MM.1S (cell line): ENCODE measurements at regions not wholly inside any gene's neighbourhood (a gene's known extent, or its start where the extent isn't known, plus 50 kb on each side); places are given as distances from the start of the nearest gene placed in this dataset.
"Not testable (repeated sequence)": the region's sequence is repeated elsewhere in the genome, so short reads cannot be mapped to it uniquely, and the experiment has no call there.

Experiments used
- DNase-seq: peaks from one replicate; pipeline ENCODE4 v3.0.0-alpha.2; 2015
- H2AFZ ChIP-seq: fragments of 300-600 bp; sonication (generic); 2 replicates; pipeline ENCODE4 v1.6.0; 2016; ENCODE audit warnings: antibody characterized with exemption, low read length
- H3F3A ChIP-seq: fragments of 300-600 bp; sonication (generic); 2 replicates; pipeline ENCODE4 v1.6.1; 2016; ENCODE audit warnings: mild to moderate bottlenecking, antibody characterized with exemption, low read length, moderate library complexity, mixed read lengths; ENCODE audit not compliant: insufficient read depth
- H3K27ac ChIP-seq: fragments of 300-600 bp; sonication (generic); 2 replicates; pipeline ENCODE4 v1.5.1; 2016; ENCODE audit warnings: mild to moderate bottlenecking, low read length
- H3K27me3 ChIP-seq: fragments of 300-600 bp; sonication (generic); replicated peaks from 2 replicates; pipeline ENCODE4 v1.6.0; 2016; ENCODE audit warnings: low read length; ENCODE audit not compliant: insufficient read depth
- H3K36me3 ChIP-seq: fragments of 300-600 bp; sonication (generic); replicated peaks from 2 replicates; pipeline ENCODE4 v1.6.1; 2016; ENCODE audit warnings: mild to moderate bottlenecking, low read length, mixed read lengths; ENCODE audit not compliant: insufficient read depth
- H3K4me1 ChIP-seq: fragments of 300-600 bp; sonication (generic); 2 replicates; pipeline ENCODE4 v1.6.1; 2016; ENCODE audit warnings: low read length, mixed read lengths
- H3K4me2 ChIP-seq: fragments of 300-600 bp; sonication (generic); 2 replicates; pipeline ENCODE4 v1.6.0; 2016; ENCODE audit warnings: low read depth, low read length
- H3K4me3 ChIP-seq: fragments of 300-600 bp; sonication (generic); 2 replicates; pipeline ENCODE4 v1.5.1; 2016; ENCODE audit warnings: low read length, mixed read lengths
- H3K79me2 ChIP-seq: fragments of 300-600 bp; sonication (generic); 2 replicates; pipeline ENCODE4 v1.6.1; 2016; ENCODE audit warnings: mixed run types, low read length, mixed read lengths
- H3K9ac ChIP-seq: fragments of 300-600 bp; sonication (generic); 2 replicates; pipeline ENCODE4 v1.6.1; 2016; ENCODE audit warnings: low read length, mixed read lengths
- H3K9me2 ChIP-seq: fragments of 300-600 bp; sonication (generic); replicated peaks from 2 replicates; pipeline ENCODE4 v1.6.1; 2016; ENCODE audit warnings: mild to moderate bottlenecking, low read length, mixed read lengths; ENCODE audit not compliant: insufficient read depth
- H3K9me3 ChIP-seq: fragments of 300-600 bp; sonication (generic); replicated peaks from 2 replicates; pipeline ENCODE4 v1.6.1; 2016; ENCODE audit warnings: mild to moderate bottlenecking, low read length, mixed read lengths; ENCODE audit not compliant: insufficient read depth
- H4K20me1 ChIP-seq: fragments of 300-600 bp; sonication (generic); 2 replicates; pipeline ENCODE4 v1.6.1; 2016; ENCODE audit warnings: mild to moderate bottlenecking, low read length, moderate library complexity, mixed read lengths; ENCODE audit not compliant: insufficient read depth
- CTCF ChIP-seq: fragments of 300-600 bp; sonication (generic); IDR thresholded peaks from 2 replicates; pipeline ENCODE4 v1.5.1; 2016; ENCODE audit warnings: antibody characterized with exemption, low read length, mixed read lengths
- EZH2 ChIP-seq: fragments of 300-600 bp; sonication (generic); optimal IDR thresholded peaks from 2 replicates; pipeline ENCODE3; 2017; ENCODE audit warnings: low read depth, mild to moderate bottlenecking, antibody characterized with exemption, low read length, mixed read lengths
- EZH2phosphoT487 ChIP-seq: fragments of 300-600 bp; sonication (generic); IDR thresholded peaks from 2 replicates; pipeline ENCODE4 v1.6.1; 2018; ENCODE audit warnings: antibody characterized with exemption, low read length

DNA sequence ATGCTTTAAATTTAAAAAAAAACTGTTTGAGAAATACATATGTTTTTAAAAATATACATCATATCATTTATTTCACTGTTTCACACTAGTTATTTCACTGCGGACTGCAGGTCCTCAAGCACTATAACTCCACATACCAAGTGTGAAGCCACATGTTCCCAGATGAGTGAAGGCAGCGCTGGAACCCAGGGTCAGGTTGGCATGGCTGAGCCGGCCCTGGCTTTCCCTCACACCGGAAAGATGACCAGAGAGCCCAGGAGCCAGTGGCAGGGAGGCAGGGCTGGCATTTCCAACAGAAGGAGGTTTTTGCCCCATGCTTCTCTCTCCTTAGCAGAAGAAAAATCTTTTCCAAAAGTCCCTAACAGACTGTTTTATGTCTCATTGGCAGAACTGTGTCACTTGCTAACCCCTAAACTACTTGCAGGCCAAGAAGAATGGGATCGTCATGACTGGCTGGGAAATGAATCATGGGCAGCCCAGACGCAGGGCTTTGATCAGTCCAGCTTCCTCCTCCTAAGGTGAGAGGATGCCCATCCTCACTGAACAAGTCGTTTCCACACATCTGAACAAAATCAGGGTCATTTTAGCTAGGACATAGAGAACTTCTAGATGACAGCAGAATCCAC is 287.6 kb upstream of the HNRNPA3 start:
- Histone ChIP-seq H3K79me2 (no peaks in the 10 kb centered on the region), H3K9me3 (no peaks in the 10 kb centered on the region), H3K27me3 (no peaks in the 10 kb centered on the region), H3K36me3 (no peaks in the 10 kb centered on the region), H4K20me1 (no peaks in the 10 kb centered on the region), H3F3A (no peaks in the 10 kb centered on the region), H3K27ac (no peak overlapping the region), H3K4me1 (no peaks in the 10 kb centered on the region), H3K4me3 (no peak overlapping the region), H3K9ac (no peak overlapping the region), H3K4me2 (no peak overlapping the region), H2AFZ (no peak overlapping the region), H3K9me2 (no peaks in the 10 kb centered on the region)
- no peak for TF ChIP-seq EZH2
- TF ChIP-seq CTCF = no peak
- TF ChIP-seq EZH2phosphoT487 = no peak
- no peak for DNase-seq

- no peaks in the 10 kb centered on the region for H3K9me2 ChIP-seq
- no peak overlapping the region for H3K9ac ChIP-seq
- TF ChIP-seq EZH2phosphoT487 (no peak), CTCF (no peak), EZH2 (no peak)
- no peak for DNase-seq
- no peak overlapping the region for H3K4me3 ChIP-seq
- H3K27ac ChIP-seq = no peak overlapping the region
- H4K20me1 ChIP-seq = no peaks in the 10 kb centered on the region
- no peaks in the 10 kb centered on the region for H3K27me3 ChIP-seq
- H2AFZ ChIP-seq = no peak overlapping the region
- no peaks in the 10 kb centered on the region for H3K79me2 ChIP-seq
- no peak overlapping the region for H3K4me2 ChIP-seq
- no peaks in the 10 kb centered on the region for H3K36me3 ChIP-seq
- no peaks in the 10 kb centered on the region for H3K9me3 ChIP-seq
- no peaks in the 10 kb centered on the region; the same call in 1 of the 2 replicates for H3F3A ChIP-seq
- H3K4me1 ChIP-seq = peaks cover 5% of the 10 kb centered on the region
These were observed 286.1 kb upstream of the HNRNPA3 start for GRCh38 chr2:176926453-176926852.

DNA sequence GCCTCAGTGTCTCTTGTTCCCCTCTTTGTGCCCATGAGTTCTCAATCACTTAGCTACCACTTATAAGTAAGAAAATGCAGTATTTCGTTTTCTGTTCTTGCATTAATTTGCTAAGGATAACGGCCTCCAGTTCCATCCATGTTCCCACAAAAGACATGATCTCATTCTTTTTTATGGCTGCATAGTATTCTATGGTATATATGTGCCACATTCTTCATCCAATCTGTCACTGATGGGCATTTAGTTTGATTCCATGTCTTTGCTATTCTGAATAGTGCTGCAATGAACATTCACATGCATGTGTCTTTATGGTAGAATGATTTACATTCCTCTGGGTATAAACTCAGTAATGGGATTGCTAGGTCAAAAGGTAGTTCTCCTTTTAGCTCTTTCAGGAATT is 283.2 kb upstream of the HNRNPA3 start:
- H3K27ac ChIP-seq, H3K4me2 ChIP-seq, DNase-seq, H3K9me2 ChIP-seq, H3K9ac ChIP-seq, H3F3A ChIP-seq, H3K79me2 ChIP-seq, H3K27me3 ChIP-seq, H3K4me3 ChIP-seq, H2AFZ ChIP-seq, H3K36me3 ChIP-seq, H4K20me1 ChIP-seq, H3K9me3 ChIP-seq: not testable (repeated sequence)
- peaks cover 13% of the 10 kb centered on the region for H3K4me1 ChIP-seq
